T follicular helper cell (primary cell): ENCODE measurements at regions not wholly inside any gene's neighbourhood (a gene's known extent, or its start where the extent isn't known, plus 50 kb on each side); places are given as distances from the start of the nearest gene placed in this dataset.

Experiments used
- DNase-seq: peaks from one replicate; pipeline ENCODE4 v3.0.0-alpha.2; 2020; ENCODE audit warnings: low read depth

- DNase-seq: no peak
These were observed 146.3 kb upstream of the EEPD1 start for GRCh38 chr7:36006636-36007229.

- no peak for DNase-seq
These were observed 142.1 kb upstream of the EEPD1 start for GRCh38 chr7:36010656-36011587.

GRCh38 chr7:36011588-36011965, 141.5 kb upstream of the EEPD1 start:
- no peak for DNase-seq

- DNase-seq: no peak
These were observed 139.6 kb upstream of the EEPD1 start for GRCh38 chr7:36013246-36014014.

GRCh38 chr7:36014961-36015360, 138.1 kb upstream of the EEPD1 start:
- DNase-seq: no peak

- no peak for DNase-seq
These were observed 137.3 kb upstream of the EEPD1 start for GRCh38 chr7:36015733-36016132.

GRCh38 chr7:36016648-36017047, 136.4 kb upstream of the EEPD1 start:
- no peak for DNase-seq

GRCh38 chr7:36017111-36017510, 135.9 kb upstream of the EEPD1 start:
- DNase-seq: no peak

GRCh38 chr7:36018816-36019484, 134.1 kb upstream of the EEPD1 start:
- DNase-seq: no peak

GRCh38 chr7:36019538-36019937, 133.5 kb upstream of the EEPD1 start:
- DNase-seq: no peak

- no peak for DNase-seq
These were observed 133.1 kb upstream of the EEPD1 start for GRCh38 chr7:36019980-36020379.

- DNase-seq: no peak
These were observed 131.7 kb upstream of the EEPD1 start for GRCh38 chr7:36021367-36021766.

GRCh38 chr7:36021917-36022550, 131.0 kb upstream of the EEPD1 start:
- no peak for DNase-seq

GRCh38 chr7:36023033-36023560, 130.0 kb upstream of the EEPD1 start:
- no peak for DNase-seq

- no peak for DNase-seq
These were observed 127.9 kb upstream of the EEPD1 start for GRCh38 chr7:36025190-36025589.

- DNase-seq: no peak
These were observed 123.7 kb upstream of the EEPD1 start for GRCh38 chr7:36029311-36029710.

- DNase-seq: no peak
These were observed 123.1 kb upstream of the EEPD1 start for GRCh38 chr7:36029853-36030515.

- DNase-seq: no peak
These were observed 120.7 kb upstream of the EEPD1 start for GRCh38 chr7:36032361-36032818.

GRCh38 chr7:36034020-36034419, 119.0 kb upstream of the EEPD1 start:
- no peak for DNase-seq

GRCh38 chr7:36035186-36035585, 117.9 kb upstream of the EEPD1 start:
- no peak for DNase-seq

GRCh38 chr7:36036590-36036989, 116.5 kb upstream of the EEPD1 start:
- DNase-seq: no peak
